HEK293 (cell line): ENCODE measurements at regions not wholly inside any gene's neighbourhood (a gene's known extent, or its start where the extent isn't known, plus 50 kb on each side); places are given as distances from the start of the nearest gene placed in this dataset.

Source experiments
- CTCF ChIP-seq: fragments of 450-650 bp; formaldehyde crosslinking; IDR thresholded peaks from 2 replicates; pipeline ENCODE4 v1.5.1; 2016; ENCODE audit warnings: missing biosample characterization, missing genetic modification characterization
- SP7 ChIP-seq: fragments of 450-650 bp; formaldehyde crosslinking; IDR thresholded peaks from 2 replicates; pipeline ENCODE4 v1.5.1; 2016; ENCODE audit warnings: missing biosample characterization, missing genetic modification characterization
- ZNF24 ChIP-seq: fragments of 450-650 bp; formaldehyde crosslinking; IDR thresholded peaks from 2 replicates; pipeline ENCODE4 v1.5.1; 2016; ENCODE audit warnings: missing biosample characterization, missing genetic modification characterization
- ZNF362 ChIP-seq: fragments of 450-650 bp; formaldehyde crosslinking; IDR thresholded peaks from 2 replicates; pipeline ENCODE4 v1.5.1; 2016; ENCODE audit warnings: missing biosample characterization, missing genetic modification characterization
- ZNF624 ChIP-seq: fragments of 450-650 bp; formaldehyde crosslinking; IDR thresholded peaks from 2 replicates; pipeline ENCODE4 v1.5.1; 2017; ENCODE audit warnings: missing biosample characterization, missing genetic modification characterization
- TF ChIP-seq, protein P1 (sequence below): fragments of 450-650 bp; formaldehyde crosslinking; optimal IDR thresholded peaks from 2 replicates; pipeline ENCODE3; 2016; ENCODE audit warnings: missing biosample characterization, mild to moderate bottlenecking, missing genetic modification characterization

DNA sequence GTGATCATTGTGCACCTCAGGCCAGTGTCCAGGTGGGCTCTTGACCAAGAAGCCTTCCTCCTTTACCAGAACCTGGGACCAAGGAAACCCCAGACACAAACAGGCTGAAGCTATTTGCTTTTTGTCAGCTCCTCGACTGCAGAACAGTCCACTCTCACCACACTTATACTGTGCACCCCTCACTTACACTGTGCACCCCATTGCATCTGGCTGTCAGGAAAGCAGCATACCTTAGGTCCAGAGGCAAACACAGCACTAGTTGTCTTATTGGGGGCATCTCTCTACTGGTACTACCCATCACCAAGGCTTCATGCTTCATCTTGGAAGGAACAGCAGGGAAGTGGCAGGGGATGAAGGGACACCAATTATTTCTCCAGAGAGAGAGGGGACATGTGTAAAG is 198.1 kb downstream of the CXCL12 start:
- TF ChIP-seq ZNF624 (tag by site-specific recombination) (no peak), CTCF (tag by site-specific recombination) (no peak), ZNF24 (tag by site-specific recombination) (no peak), SP7 (no peak), ZNF362 (tag by site-specific recombination) (no peak)
- TF ChIP-seq, protein P1, sequence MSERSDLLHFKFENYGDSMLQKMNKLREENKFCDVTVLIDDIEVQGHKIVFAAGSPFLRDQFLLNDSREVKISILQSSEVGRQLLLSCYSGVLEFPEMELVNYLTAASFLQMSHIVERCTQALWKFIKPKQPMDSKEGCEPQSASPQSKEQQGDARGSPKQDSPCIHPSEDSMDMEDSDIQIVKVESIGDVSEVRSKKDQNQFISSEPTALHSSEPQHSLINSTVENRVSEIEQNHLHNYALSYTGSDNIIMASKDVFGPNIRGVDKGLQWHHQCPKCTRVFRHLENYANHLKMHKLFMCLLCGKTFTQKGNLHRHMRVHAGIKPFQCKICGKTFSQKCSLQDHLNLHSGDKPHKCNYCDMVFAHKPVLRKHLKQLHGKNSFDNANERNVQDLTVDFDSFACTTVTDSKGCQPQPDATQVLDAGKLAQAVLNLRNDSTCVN (tag by site-specific recombination), result no peak
